Stimulated activated CD8-positive, alpha-beta memory T cell treated with anti-CD3 and anti-CD28 coated beads, Interleukin-15, amount 100 ng/mL, for 48 hours (primary cell): ENCODE measurements at regions not wholly inside any gene's neighbourhood (a gene's known extent, or its start where the extent isn't known, plus 50 kb on each side); places are given as distances from the start of the nearest gene placed in this dataset.

Experiments
- DNase-seq, 2 donors: peaks; one replicate each; pipeline ENCODE4 v3.0.0-alpha.2; 2020; ENCODE audit warnings: low read depth in 2 of 2

DNA sequence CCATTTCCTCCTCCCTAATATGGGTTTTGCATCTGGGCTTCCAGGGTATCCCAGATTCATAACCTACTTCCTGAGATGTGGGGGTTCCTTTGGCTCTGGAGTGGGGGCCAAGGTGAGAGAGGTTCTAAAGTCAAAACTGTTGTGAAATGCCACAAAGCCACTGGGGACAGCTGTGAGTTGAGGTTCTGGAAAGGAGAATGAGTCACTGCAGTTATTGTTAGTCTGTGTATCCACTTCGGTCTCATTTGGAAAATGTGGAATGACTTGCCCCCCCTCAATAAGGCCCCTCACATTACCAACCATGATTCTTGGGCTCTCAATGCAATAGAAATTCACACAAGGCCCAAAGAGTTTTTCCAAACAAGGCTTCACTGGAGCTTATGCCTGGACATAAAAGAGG lies 51.1 kb upstream of the LGALSL start:
- DNase-seq, result no peak

DNA sequence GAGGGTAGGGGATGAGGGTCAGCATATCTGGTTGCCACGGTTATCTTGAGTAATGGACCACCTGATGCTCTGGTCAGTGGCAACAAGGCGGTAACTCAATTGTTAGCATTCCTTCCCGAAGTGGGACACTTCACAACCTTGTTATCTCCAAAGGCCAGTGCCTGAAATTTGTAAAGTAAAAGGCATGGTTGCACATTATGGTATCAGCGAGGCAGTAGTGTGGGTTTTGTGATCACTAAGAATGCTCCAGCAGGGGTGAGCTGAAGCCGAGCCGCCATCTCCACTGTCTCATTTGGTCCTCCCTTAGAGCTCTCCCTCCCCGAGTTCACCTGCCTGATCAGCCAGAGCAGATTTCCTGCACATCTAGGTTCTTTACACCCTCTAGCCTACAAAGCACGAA lies 50.5 kb upstream of the LGALSL start:
- no peak for DNase-seq

DNA sequence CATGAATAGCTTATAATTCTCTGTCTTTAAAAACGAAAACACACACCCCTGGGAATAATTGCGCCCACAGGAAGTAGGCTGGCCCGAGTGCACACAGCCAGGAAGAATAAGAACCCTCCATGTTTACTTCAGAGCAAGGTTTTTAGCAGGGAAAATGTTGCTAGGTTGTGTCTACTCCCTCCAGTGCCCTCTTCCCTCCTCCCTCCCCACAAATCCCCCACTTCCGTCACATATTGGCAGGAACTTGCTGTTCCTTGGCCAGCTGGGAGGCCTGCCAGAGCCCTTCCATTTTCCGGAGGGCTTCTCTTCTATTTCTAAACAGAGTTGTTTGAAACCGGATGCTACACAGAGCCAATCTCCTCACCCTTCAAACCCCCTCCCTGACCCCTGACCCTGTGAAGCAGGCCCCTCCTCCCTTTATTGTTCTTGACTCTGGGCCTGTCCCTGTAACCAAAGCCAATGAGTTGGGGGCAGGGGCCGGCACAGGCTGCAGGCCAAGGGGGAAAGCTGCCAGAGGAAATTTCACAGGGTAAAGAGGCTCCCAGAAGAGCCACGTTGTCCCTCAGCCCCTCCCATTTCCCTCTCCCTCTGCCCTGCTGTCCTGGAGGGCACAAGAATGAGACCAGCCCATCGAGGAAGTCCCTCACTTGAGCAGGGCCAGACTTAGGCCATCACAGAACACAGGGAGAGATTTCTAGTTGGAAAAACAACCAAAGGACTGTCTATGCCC lies 49.8 kb upstream of the LGALSL start:
- no peak for DNase-seq
